ENCODE measurements at regions not wholly inside any gene's neighbourhood (a gene's known extent, or its start where the extent isn't known, plus 50 kb on each side); places are given as distances from the start of the nearest gene placed in this dataset.

DNA sequence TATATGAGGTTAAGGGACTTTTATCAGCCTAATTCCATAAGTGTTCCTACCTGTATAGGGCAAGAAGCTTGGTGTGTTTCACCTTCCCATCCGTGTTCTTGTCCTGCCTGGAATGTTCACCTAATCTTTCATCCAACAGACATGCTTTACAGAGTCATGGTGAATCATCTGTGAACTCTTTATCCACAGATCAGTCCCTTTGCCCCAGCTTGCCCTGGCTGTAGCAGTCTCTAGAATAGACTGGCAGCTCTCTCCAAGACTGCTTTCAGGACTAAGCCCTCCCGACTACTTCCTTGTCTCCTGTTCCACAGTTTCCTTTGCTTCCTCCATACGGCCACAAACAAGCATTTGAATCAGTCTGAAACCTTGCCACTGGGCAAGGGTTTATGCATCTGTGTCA is 177.9 kb upstream of the IL15 start:
- TF ChIP-seq POLR2A (IDR thresholded peaks at IDR 0.05), result no peak
- TF ChIP-seq, protein P1, sequence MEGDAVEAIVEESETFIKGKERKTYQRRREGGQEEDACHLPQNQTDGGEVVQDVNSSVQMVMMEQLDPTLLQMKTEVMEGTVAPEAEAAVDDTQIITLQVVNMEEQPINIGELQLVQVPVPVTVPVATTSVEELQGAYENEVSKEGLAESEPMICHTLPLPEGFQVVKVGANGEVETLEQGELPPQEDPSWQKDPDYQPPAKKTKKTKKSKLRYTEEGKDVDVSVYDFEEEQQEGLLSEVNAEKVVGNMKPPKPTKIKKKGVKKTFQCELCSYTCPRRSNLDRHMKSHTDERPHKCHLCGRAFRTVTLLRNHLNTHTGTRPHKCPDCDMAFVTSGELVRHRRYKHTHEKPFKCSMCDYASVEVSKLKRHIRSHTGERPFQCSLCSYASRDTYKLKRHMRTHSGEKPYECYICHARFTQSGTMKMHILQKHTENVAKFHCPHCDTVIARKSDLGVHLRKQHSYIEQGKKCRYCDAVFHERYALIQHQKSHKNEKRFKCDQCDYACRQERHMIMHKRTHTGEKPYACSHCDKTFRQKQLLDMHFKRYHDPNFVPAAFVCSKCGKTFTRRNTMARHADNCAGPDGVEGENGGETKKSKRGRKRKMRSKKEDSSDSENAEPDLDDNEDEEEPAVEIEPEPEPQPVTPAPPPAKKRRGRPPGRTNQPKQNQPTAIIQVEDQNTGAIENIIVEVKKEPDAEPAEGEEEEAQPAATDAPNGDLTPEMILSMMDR (IDR thresholded peaks at IDR 0.05), result no peak
- DNase-seq, result no peak
- no peak overlapping the region for H3K27ac ChIP-seq
- H3K9me3 ChIP-seq, result no peaks in the 10 kb centered on the region
- H3K4me1 ChIP-seq, result no peaks in the 10 kb centered on the region
- intact Hi-C loops (cut with DNase I), result no loop called here
- no peak overlapping the region for H3K4me3 ChIP-seq
- no peaks in the 10 kb centered on the region for H3K36me3 ChIP-seq (replicated peaks in 1 of 2; ENCODE audit: insufficient read depth in 1 of 2, low read depth in 2 of 2)
- H3K27me3 ChIP-seq, result no peaks in the 10 kb centered on the region
- no peak for ATAC-seq
- WGBS, 2 donors, result 61 to 72% methylated on average over 3 of the region's 3 CpGs

DNA sequence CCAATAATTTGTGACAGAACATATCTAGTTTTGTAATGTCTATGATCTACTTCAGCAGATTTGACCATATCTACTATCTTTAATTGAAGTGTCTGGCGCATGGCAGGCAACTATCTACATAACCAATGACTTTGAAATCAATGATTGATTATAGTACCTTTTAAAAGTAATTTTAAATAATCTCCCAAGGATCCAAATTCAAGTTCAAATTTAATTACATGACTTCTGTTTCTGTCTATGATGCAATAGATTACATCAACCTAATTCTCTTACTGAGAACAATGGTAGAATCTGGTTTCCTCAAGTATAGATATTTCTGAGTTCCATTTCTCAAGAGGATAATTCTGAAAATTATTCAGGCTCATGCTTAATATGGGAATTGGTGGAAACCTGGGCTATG is 177.4 kb upstream of the IL15 start:
- TF ChIP-seq, protein P1 (IDR thresholded peaks at IDR 0.05), result no peak
- no peak for TF ChIP-seq POLR2A (IDR thresholded peaks at IDR 0.05)
- Histone ChIP-seq H3K9me3 (no peaks in the 10 kb centered on the region), H3K27me3 (no peaks in the 10 kb centered on the region), H3K36me3 (replicated peaks in 1 of 2; ENCODE audit: insufficient read depth in 1 of 2, low read depth in 2 of 2) (no peaks in the 10 kb centered on the region), H3K27ac (no peak overlapping the region), H3K4me3 (no peak overlapping the region), H3K4me1 (no peaks in the 10 kb centered on the region)
- DNase-seq (no peak), ATAC-seq (no peak)
- intact Hi-C loops (cut with DNase I), result no loop called here
- WGBS, 2 donors, result 83 to 97% methylated on average over 1 of the region's 1 CpG

DNA sequence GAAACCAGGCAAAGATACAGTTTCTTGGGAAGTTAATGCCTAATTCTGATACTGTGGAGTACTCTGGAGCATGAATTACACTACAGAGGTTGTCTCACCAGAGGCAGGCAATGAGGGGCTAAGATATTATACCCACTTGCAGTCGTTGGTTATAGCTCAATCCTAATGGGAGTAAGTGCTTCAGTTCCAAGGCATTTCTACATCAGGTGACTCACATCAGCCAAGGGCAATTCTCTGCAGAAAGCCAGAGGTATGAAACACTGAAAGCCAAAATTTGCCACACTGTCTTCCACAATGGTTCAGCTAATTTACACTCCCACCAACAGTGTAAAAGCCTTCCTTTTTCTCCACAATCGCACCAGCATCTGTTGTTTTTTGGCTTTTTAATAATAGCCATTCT is 174.0 kb upstream of the IL15 start:
- H3K4me1 ChIP-seq, result no peaks in the 10 kb centered on the region
- H3K27ac ChIP-seq, result no peak overlapping the region
- DNase-seq, result no peak
- TF ChIP-seq, protein P1 (IDR thresholded peaks at IDR 0.05), result no peak
- TF ChIP-seq POLR2A (IDR thresholded peaks at IDR 0.05), result no peak
- ATAC-seq, result no peak
- intact Hi-C loops (cut with DNase I), result no loop called here
- H3K27me3 ChIP-seq, result no peaks in the 10 kb centered on the region
- WGBS, 2 donors, result 65 to 71% methylated on average over 2 of the region's 2 CpGs
- no peaks in the 10 kb centered on the region for H3K36me3 ChIP-seq (replicated peaks in 1 of 2; ENCODE audit: insufficient read depth in 1 of 2, low read depth in 2 of 2)
- H3K9me3 ChIP-seq, result no peaks in the 10 kb centered on the region
- H3K4me3 ChIP-seq, result no peak overlapping the region

DNA sequence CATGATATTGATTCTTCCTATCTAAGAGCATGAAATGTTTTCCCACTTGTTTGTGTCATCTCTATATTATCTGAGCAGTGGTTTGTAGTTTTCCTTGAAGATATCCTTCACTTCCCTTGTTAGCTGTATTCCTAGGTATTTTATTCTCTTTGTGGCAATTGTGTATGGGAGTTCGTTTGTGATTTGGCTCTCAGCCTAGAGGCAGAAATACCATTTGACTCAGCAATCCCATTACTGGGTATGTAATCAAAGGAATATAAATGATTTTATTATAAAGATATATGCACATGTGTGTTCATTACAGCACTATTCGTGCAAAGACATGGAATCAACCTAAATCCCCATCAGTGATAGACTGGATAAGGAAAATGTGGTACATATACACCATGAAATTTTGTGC is 172.7 kb upstream of the IL15 start:
- DNase-seq (no peak), ATAC-seq (no peak)
- Histone ChIP-seq H3K36me3 (replicated peaks in 1 of 2; ENCODE audit: insufficient read depth in 1 of 2, low read depth in 2 of 2) (no peaks in the 10 kb centered on the region), H3K4me1 (no peaks in the 10 kb centered on the region), H3K27me3 (no peaks in the 10 kb centered on the region), H3K27ac (no peak overlapping the region), H3K4me3 (no peak overlapping the region), H3K9me3 (no peaks in the 10 kb centered on the region)
- intact Hi-C loops (cut with DNase I), result no loop called here
- TF ChIP-seq, protein P1 (IDR thresholded peaks at IDR 0.05), result no peak
- no peak for TF ChIP-seq POLR2A (IDR thresholded peaks at IDR 0.05)
- 42 to 77% methylated on average over 2 of the region's 2 CpGs for WGBS, 2 donors

DNA sequence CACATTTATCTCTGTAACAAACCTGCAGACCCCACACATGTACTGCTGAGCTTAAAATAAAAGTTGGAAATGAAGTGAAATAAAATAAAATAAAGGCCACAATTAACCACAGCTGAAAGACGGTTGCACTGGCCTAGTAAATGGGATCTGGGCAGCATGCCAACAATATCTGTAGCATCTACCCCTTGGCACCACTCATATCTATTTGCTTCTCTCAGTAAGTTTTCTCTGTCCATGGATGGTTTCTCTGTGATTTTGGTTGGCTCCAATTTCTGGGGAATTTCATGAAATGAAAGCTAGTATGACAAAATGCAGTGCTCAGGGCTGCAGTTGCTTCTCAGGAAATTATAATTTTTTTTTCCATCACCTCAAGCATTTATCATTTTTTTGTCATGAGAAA is 172.0 kb upstream of the IL15 start:
- WGBS, 2 donors, result 57 to 61% methylated on average over 1 of the region's 1 CpG
- Histone ChIP-seq H3K4me3 (no peak overlapping the region), H3K4me1 (no peaks in the 10 kb centered on the region), H3K9me3 (no peaks in the 10 kb centered on the region), H3K36me3 (replicated peaks in 1 of 2; ENCODE audit: insufficient read depth in 1 of 2, low read depth in 2 of 2) (no peaks in the 10 kb centered on the region), H3K27me3 (no peaks in the 10 kb centered on the region), H3K27ac (no peak overlapping the region)
- no peak for TF ChIP-seq POLR2A (IDR thresholded peaks at IDR 0.05)
- TF ChIP-seq, protein P1 (IDR thresholded peaks at IDR 0.05), result no peak
- no peak for DNase-seq
- intact Hi-C loops (cut with DNase I), result no loop called here
- no peak for ATAC-seq

Data from body of pancreas (tissue), 4 donors.